ENCODE measurements at regions not wholly inside any gene's neighbourhood (a gene's known extent, or its start where the extent isn't known, plus 50 kb on each side); places are given as distances from the start of the nearest gene placed in this dataset.

- ChIA-PET CTCF (no interaction called here), POLR2A (no interaction called here)
- TF ChIP-seq CTCF (IDR thresholded peaks at IDR 0.05; ENCODE audit: control extremely low read depth, extremely low read depth, low read depth, missing control alignments): no peak
- DNase-seq (ENCODE audit: extremely low spot score): no peak
These were observed 1140.9 kb upstream of the C9orf72 start for GRCh38 chr9:28714188-28714587.

DNA sequence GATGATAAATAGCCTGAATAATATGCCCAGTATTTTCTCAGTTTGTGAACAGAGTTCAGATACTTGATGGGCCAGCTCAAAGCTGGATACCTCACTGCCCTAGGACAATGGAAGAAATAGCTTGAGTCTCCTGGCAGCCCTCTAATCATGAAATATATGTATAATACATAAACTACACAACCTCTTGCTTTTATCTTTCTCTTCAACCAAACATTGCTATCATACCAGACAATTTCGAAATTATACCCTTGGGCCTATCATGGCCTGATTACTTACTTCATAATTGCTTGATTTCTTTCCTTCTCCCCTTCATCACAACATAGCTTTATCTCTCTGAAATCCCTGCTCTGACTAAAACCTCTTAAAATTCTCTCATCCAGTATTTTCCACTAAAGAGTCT lies 1144.9 kb upstream of the C9orf72 start:
- no peak for TF ChIP-seq CTCF (IDR thresholded peaks at IDR 0.05; ENCODE audit: control extremely low read depth, extremely low read depth, low read depth, missing control alignments)
- ChIA-PET POLR2A (no interaction called here), CTCF (no interaction called here)
- DNase-seq (ENCODE audit: extremely low spot score): no peak

- no peak for DNase-seq (ENCODE audit: extremely low spot score)
- ChIA-PET POLR2A (no interaction called here), CTCF (no interaction called here)
- TF ChIP-seq CTCF (IDR thresholded peaks at IDR 0.05; ENCODE audit: control extremely low read depth, extremely low read depth, low read depth, missing control alignments): no peak
These were observed 1147.5 kb upstream of the C9orf72 start for GRCh38 chr9:28720746-28721145.

DNA sequence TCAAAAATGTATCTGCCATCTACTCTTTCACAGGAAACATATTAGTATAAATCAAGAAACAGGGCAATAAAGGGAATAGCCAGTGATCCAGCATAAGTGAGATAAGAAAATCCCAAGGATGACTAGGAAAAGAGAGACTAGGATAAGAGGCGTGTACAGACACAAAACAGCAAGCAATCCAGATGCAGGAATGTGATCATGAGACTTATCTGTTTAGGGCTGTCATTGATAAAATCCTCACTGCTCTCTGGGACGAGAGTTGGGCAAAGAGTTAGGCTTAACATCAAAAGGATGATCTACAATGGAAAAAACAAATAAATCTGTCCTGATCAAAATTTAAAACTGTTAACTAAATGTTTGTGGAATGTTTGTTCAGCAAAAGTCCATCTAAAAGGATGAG lies 1156.8 kb upstream of the C9orf72 start:
- ChIA-PET CTCF (no interaction called here), POLR2A (no interaction called here)
- no peak for DNase-seq (ENCODE audit: extremely low spot score)
- no peak for TF ChIP-seq CTCF (IDR thresholded peaks at IDR 0.05; ENCODE audit: control extremely low read depth, extremely low read depth, low read depth, missing control alignments)

GRCh38 chr9:28735738-28736342 lies 1162.6 kb upstream of the C9orf72 start:
- CTCF ChIA-PET: interaction anchor here (1.1 kb wide), 1 partner anchor 39 kb away, joined by 4 read pairs; no protein-coding TSS in a partner anchor

DNA sequence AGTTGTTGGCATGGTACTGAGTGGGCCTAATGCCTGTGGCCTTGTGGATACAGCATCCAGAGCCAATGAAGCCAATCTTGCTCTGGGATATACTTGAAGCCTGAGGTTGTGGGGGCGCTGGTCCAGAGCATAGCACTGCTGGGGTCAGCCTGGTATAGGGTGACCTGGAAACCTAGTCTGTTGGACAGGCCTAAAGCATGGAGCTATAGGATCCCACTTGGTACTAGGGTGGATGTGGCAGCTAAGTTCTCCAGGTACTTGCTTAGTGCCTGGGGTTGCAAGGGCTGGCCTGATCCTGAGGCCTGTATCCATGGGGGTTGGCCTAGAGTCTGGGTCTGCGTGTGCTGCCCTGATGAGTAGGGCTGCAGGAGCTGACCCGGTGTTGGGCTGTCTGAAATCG lies 1168.2 kb upstream of the C9orf72 start:
- DNase-seq (ENCODE audit: extremely low spot score): no peak
- ChIA-PET POLR2A (no interaction called here), CTCF (no interaction called here)
- no peak for TF ChIP-seq CTCF (IDR thresholded peaks at IDR 0.05; ENCODE audit: control extremely low read depth, extremely low read depth, low read depth, missing control alignments)

More at GRCh38 chr9:28735738-28736342, 1162.6 kb upstream of the C9orf72 start:
- POLR2A ChIA-PET: no interaction called here
- DNase-seq (ENCODE audit: extremely low spot score): no peak
- TF ChIP-seq CTCF (IDR thresholded peaks at IDR 0.05; ENCODE audit: control extremely low read depth, extremely low read depth, low read depth, missing control alignments): no peak

Data from GM10248 (cell line).